Spinal cord (tissue), 9 donors: ENCODE measurements at regions not wholly inside any gene's neighbourhood (a gene's known extent, or its start where the extent isn't known, plus 50 kb on each side); places are given as distances from the start of the nearest gene placed in this dataset.

Experiments used
- DNase-seq, 6 donors: peaks; one replicate each; pipeline versions ENCODE4 v3.0.0 to v3.0.0-alpha.2; 2013 to 2015; ENCODE audit warnings: low spot score in 6 of 6, low read depth in 4 of 6
- H3K27ac ChIP-seq: one replicate; pipeline ENCODE4 v1.5.1; 2013; ENCODE audit warnings: low read depth, low read length, control low read depth
- H3K27me3 ChIP-seq: one replicate; pipeline ENCODE4 v1.6.1; 2013; ENCODE audit warnings: low read length; ENCODE audit not compliant: control insufficient read depth, insufficient read depth
- H3K36me3 ChIP-seq: one replicate; pipeline ENCODE4 v1.6.1; 2013; ENCODE audit warnings: low read length; ENCODE audit not compliant: control insufficient read depth, insufficient read depth
- H3K4me1 ChIP-seq: one replicate; pipeline ENCODE4 v1.6.1; 2013; ENCODE audit warnings: low read length; ENCODE audit not compliant: control insufficient read depth, insufficient read depth
- H3K4me3 ChIP-seq: one replicate; pipeline ENCODE4 v1.5.1; 2013; ENCODE audit warnings: low read depth, low read length, control low read depth
- H3K9me3 ChIP-seq: one replicate; pipeline ENCODE4 v1.6.1; 2013; ENCODE audit warnings: low read length; ENCODE audit not compliant: control insufficient read depth, insufficient read depth
- WGBS: methylation state at CpG from one replicate; pipeline ENCODE4 v1.1.5; 2013; ENCODE audit warnings: missing lambda C conversion rate; ENCODE audit not compliant: insufficient coverage; 5-methylcytosine and 5-hydroxymethylcytosine counted together
- donor health status: healthy.

DNA sequence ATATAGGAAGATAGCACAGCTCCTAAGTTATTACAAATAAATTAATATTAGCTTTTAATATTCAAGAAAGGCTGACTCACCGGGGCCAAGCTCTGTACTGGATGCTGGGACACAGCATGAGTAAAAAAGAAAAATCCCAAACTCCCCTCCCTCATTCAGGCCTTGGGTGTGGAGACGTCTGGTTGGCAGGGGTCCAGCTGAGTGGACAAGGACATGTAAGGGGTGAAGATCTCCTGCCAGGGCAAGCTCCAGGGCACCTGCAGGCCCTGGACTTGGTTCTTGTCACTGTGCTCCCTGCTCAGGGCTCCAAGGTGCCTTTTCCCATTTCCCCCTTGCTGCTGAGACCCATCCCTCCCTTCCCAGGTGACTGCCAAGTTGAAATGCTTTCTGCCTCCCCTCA lies 388.5 kb downstream of the ENC1 start:
- peaks cover 5% of the 10 kb centered on the region for H3K4me1 ChIP-seq
- no peak overlapping the region for H3K27ac ChIP-seq
- no peaks in the 10 kb centered on the region for H3K9me3 ChIP-seq
- no peak overlapping the region for H3K4me3 ChIP-seq
- H3K36me3 ChIP-seq, result no peaks in the 10 kb centered on the region
- no peak for DNase-seq
- no CpG with 5 or more reads among the region's 2 CpGs for WGBS
- H3K27me3 ChIP-seq, result no peaks in the 10 kb centered on the region

DNA sequence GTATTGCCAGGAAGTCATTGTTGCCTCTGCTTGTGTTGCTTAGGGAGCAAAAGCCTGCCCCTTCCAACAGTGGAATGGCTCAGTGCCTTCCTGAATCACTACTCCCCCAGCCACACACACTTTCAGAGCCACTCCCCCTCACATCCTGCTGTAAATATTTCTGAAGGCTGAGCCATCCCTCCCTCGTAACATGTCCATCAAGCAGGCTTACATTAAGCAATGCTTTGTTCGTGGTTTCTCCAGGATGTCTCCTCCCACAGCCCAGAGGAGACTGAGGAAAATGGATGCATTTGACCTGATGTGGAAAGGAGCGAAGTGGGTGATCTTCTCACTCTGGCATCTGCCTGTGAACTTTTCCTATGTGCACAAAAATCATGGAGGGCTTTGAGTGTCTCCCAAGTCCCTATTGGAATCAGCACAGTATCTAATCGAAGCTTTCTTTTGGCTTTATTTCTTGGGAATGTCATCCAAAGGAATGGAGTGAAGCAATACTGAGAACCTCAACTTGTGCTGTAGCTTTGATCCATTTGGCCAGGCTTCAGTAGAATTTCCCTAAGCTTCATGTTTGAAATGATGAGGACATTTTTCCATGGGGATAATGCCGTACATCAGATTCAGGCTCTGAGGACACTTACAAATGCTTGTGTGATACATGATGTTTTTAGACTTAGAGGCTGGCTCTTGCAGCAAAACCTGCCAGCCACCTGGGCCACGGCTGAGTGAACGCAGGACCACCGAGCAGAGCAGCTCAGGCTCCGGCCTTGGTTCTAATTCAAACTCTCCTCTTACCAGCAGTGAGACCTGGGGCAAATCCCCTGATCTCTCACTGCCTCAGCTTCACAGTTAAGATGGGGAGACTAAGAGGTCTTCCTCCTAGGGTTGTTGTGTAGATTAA lies 389.1 kb downstream of the ENC1 start:
- DNase-seq, result peak in 1 of 6 donors; percentile 46
- no peak overlapping the region for H3K27ac ChIP-seq
- 76% methylated on average over 8 of the region's 9 CpGs for WGBS

DNA sequence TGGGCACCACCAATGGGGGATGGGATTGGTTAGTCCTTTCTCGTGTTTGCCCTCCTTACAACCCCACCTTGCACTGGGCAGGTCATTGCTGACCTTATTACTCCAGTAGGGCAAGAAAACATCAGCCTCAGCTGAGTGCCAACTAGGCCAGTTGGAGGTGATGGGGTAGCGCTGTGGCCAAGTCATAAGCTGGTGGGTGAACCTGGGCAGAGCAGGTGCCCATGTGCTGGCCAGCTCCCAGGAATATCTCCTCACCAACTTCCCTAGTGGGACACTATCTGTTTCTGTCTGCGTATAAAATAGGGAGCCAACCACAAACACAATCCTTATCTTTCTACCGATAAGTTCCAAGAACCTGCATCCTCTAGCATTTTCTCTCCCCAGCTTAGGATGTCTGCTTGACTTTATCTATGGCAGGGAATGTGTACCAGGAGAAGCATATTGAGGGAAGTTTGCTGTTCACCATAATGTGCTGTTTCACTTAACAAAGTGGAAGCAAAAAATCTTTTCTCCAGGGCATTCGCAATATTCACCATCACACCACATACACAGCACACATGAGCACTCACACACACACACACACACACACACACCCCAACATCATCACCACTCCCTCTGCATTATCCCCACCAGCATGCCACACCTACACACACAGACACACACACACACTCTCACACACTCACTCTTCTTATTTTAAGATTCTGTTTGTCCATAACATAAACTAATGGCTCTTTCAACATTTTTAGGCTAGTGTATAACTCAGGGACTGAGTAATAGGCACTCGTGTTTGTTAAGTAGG lies 390.0 kb downstream of the ENC1 start:
- Histone ChIP-seq H3K4me1 (no peaks in the 10 kb centered on the region), H3K27ac (no peak overlapping the region)

More for the DNA sequence above, 389.1 kb downstream of the ENC1 start:
- Histone ChIP-seq H3K9me3 (no peaks in the 10 kb centered on the region), H3K4me1 (peaks cover 3% of the 10 kb centered on the region), H3K27me3 (no peaks in the 10 kb centered on the region), H3K36me3 (no peaks in the 10 kb centered on the region), H3K4me3 (no peak overlapping the region)

DNA sequence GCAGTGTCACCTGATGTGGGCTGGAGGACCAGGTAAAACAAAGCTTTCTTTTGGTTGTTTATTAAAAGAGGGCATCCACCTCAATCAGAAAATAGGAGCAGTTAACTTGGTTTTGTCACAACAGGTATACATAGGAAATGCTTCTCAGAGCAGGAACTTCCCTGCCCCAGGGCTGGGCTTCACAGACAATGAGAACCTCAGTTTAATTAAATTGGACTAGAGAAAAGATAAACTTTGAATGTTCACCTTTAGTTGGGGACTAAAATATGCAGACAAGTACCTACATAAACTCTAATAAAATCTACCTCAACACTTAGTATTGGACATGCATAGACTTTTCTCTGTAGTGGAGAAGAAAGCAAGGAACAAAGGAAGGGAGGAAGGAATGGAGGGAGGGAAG lies 392.0 kb downstream of the ENC1 start:
- no peak overlapping the region for H3K27ac ChIP-seq
- no peaks in the 10 kb centered on the region for H3K9me3 ChIP-seq
- DNase-seq, result no peak
- H3K4me3 ChIP-seq, result no peak overlapping the region
- no peaks in the 10 kb centered on the region for H3K27me3 ChIP-seq
- no peaks in the 10 kb centered on the region for H3K4me1 ChIP-seq
- H3K36me3 ChIP-seq, result no peaks in the 10 kb centered on the region

More for the DNA sequence above, 390.0 kb downstream of the ENC1 start:
- no peaks in the 10 kb centered on the region for H3K9me3 ChIP-seq
- WGBS, result 100% methylated on average over 2 of the region's 6 CpGs
- H3K36me3 ChIP-seq, result no peaks in the 10 kb centered on the region
- no peaks in the 10 kb centered on the region for H3K27me3 ChIP-seq
- no peak overlapping the region for H3K4me3 ChIP-seq
- no peak for DNase-seq

DNA sequence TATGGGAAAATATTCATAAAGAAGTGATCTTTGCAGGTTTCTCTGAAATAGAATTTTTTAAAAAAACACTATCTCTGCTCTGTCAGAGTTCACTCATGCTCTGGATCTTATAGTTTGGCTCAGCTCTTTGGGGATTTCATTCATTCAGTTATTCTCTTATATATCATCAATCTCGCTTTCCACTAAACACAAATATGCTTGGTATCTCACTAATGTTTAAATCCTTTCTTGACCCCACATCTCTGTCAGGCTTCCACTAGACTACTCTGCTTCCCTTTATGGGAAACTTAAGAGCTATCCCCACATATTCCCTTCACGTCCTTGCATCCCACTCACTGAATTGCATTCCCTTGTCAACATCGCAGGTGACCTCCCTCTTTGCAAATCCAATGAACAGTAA lies 396.1 kb downstream of the ENC1 start:
- 94% methylated on average over 3 of the region's 3 CpGs for WGBS
- Histone ChIP-seq H3K27ac (no peak overlapping the region), H3K27me3 (no peaks in the 10 kb centered on the region), H3K36me3 (no peaks in the 10 kb centered on the region), H3K9me3 (no peaks in the 10 kb centered on the region), H3K4me1 (no peaks in the 10 kb centered on the region), H3K4me3 (no peak overlapping the region)
- no peak for DNase-seq

DNA sequence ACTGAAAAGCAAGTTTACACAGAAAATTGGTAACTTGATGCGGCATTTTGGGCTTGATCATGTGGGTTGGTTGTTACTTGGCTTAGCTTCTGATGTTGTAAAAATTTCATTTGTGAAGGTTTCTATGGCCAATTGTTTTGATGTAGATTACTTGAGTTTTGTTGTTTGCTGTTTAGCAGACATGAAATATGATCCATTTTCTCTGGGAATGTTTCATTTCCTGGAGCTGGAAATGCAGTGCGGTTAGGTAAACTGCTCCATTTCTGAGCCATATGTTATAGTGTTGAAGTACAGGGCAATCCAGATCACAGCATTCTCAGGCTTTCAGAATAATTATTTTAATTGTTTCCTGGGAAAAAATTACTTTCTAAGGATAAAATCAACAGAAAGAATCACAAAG lies 396.9 kb downstream of the ENC1 start:
- H3K36me3 ChIP-seq, result no peaks in the 10 kb centered on the region
- no peaks in the 10 kb centered on the region for H3K4me1 ChIP-seq
- H3K27ac ChIP-seq, result no peak overlapping the region
- H3K4me3 ChIP-seq, result no peak overlapping the region
- no peaks in the 10 kb centered on the region for H3K27me3 ChIP-seq
- no peaks in the 10 kb centered on the region for H3K9me3 ChIP-seq
- DNase-seq, result no peak
- WGBS, result 100% methylated on average over 1 of the region's 2 CpGs

DNA sequence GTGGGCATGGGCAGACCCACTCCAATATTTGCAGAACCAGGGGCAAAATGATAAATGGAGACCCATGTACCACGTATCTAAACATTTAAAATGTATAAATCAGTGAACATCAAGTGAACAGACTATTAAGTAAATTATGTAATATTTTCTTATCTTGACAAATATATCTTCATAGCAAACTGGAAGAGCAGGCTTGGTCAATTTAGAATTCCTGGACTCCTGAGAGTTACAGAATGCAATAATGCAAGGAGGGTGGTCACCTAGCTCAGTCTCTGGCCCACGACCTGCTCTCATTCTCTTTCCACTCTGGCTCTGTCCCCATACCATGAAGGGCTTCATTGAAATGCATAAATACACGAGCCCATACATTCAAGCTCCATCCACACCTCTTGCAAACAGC lies 398.0 kb downstream of the ENC1 start:
- Histone ChIP-seq H3K4me1 (no peaks in the 10 kb centered on the region), H3K27ac (no peak overlapping the region), H3K4me3 (no peak overlapping the region), H3K27me3 (no peaks in the 10 kb centered on the region), H3K9me3 (no peaks in the 10 kb centered on the region), H3K36me3 (no peaks in the 10 kb centered on the region)
- no peak for DNase-seq
- 100% methylated on average over 1 of the region's 3 CpGs for WGBS

DNA sequence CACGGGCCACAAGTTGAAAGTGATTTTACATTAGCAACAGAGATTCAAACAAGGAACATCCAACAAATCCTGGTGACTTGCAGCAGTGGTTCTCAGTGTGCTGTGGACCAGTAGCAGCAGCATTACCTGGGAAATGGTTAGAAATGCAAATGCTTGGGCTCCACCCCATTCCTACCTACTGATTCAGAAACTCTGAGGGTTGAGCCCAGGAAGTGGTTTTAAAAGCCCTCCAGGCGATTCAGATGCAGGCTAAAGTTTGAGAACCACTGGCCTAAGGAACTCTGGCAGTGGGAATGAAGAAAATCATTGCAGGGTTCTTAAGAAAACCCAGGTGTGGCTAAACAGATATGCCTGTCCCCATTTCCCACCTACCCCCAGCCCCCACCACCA lies 398.8 kb downstream of the ENC1 start:
- Histone ChIP-seq H3K27me3 (no peaks in the 10 kb centered on the region), H3K36me3 (no peaks in the 10 kb centered on the region), H3K9me3 (no peaks in the 10 kb centered on the region), H3K4me1 (no peaks in the 10 kb centered on the region), H3K4me3 (no peak overlapping the region), H3K27ac (no peak overlapping the region)
- no CpG with 5 or more reads among the region's 2 CpGs for WGBS
- DNase-seq, result no peak

DNA sequence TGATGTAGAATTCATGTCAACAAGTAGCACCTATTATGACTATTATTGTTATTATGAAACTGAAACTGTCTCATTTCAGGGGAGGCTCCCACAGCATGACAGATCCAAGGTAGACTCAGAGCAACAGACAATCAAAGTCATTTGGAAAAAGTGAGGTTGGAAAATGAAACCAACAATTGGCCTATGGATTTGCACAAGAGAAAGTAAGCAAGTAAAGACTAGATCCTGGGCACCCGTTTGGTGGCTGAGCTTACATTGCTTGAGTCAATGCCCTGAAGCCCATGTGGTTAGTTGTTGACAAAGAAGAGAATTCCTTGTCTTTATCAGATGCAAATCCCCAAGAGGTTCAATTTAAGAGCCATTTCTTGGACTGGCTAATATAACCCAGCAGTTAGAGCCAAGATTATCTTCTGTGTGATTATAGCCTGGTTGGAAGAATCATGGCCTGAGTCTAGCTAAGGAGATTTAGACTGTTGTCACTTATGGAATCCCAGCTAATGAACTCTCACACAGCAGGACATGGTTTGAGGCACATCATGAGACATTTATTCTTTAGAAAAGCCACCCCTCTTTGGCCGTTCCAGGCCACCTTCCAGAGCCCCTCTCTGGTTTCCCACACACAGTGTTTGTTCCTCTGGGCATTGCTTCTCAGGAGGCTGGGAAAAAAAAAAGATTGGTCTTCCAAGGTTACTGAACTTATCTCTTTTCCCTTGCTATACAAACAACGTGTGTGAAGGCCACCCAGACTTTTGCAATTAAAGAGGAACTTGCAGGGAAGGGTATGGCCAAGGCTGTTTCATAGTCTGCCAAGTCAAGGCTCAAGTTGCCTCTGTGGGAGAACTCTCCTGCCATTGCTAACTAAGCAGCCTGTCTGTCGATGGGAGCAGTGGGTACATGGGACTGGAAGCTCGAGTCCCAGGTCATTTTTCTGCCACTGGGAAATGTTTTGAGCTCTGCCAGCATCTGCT lies 399.5 kb downstream of the ENC1 start:
- Histone ChIP-seq H3K4me1 (no peaks in the 10 kb centered on the region), H3K27me3 (no peaks in the 10 kb centered on the region), H3K9me3 (no peaks in the 10 kb centered on the region), H3K27ac (no peak overlapping the region), H3K36me3 (no peaks in the 10 kb centered on the region), H3K4me3 (no peak overlapping the region)
- 74% methylated on average over 4 of the region's 5 CpGs for WGBS
- no peak for DNase-seq
